ENCODE measurements at regions not wholly inside any gene's neighbourhood (a gene's known extent, or its start where the extent isn't known, plus 50 kb on each side); places are given as distances from the start of the nearest gene placed in this dataset.

GRCh38 chr1:94301186-94301585, 63.8 kb upstream of the ARHGAP29 start:
- TF ChIP-seq ZNF232 (CRISPR knock-in tag; IDR thresholded peaks at IDR 0.05), result no peak
- no peak for TF ChIP-seq ATF6 (CRISPR knock-in tag; IDR thresholded peaks at IDR 0.05)
- TF ChIP-seq, protein P1, sequence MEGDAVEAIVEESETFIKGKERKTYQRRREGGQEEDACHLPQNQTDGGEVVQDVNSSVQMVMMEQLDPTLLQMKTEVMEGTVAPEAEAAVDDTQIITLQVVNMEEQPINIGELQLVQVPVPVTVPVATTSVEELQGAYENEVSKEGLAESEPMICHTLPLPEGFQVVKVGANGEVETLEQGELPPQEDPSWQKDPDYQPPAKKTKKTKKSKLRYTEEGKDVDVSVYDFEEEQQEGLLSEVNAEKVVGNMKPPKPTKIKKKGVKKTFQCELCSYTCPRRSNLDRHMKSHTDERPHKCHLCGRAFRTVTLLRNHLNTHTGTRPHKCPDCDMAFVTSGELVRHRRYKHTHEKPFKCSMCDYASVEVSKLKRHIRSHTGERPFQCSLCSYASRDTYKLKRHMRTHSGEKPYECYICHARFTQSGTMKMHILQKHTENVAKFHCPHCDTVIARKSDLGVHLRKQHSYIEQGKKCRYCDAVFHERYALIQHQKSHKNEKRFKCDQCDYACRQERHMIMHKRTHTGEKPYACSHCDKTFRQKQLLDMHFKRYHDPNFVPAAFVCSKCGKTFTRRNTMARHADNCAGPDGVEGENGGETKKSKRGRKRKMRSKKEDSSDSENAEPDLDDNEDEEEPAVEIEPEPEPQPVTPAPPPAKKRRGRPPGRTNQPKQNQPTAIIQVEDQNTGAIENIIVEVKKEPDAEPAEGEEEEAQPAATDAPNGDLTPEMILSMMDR (IDR thresholded peaks at IDR 0.05), result no peak
- no peak for TF ChIP-seq NR2C2 (CRISPR knock-in tag; IDR thresholded peaks at IDR 0.05)
